ENCODE measurements at regions not wholly inside any gene's neighbourhood (a gene's known extent, or its start where the extent isn't known, plus 50 kb on each side); places are given as distances from the start of the nearest gene placed in this dataset.

- DNase-seq (ENCODE audit: low read depth in 2 of 2): no peak
Measured at GRCh38 chr15:68871507-68871906, 50.8 kb upstream of the ANP32A start.

DNA sequence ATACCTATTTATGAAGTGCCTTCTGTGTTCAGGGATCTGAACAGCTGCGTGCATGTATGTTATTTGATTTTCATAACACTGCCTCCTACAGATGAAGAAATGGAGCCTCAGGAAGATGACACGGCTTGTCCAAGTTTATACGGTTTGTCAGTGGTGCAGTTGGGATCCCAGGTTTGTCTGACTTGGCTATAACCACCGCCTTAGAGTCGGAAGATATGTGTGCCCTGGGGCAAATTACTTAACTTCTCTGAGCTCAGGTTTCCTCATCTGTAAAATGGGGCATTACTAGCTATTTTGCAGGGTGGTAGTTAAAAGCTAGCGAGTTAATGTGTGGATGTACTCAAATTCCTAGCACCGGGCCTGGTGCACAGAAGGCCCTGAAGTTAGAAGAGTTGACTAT is 54.1 kb upstream of the ANP32A start:
- DNase-seq (ENCODE audit: low read depth in 2 of 2): no peak

DNA sequence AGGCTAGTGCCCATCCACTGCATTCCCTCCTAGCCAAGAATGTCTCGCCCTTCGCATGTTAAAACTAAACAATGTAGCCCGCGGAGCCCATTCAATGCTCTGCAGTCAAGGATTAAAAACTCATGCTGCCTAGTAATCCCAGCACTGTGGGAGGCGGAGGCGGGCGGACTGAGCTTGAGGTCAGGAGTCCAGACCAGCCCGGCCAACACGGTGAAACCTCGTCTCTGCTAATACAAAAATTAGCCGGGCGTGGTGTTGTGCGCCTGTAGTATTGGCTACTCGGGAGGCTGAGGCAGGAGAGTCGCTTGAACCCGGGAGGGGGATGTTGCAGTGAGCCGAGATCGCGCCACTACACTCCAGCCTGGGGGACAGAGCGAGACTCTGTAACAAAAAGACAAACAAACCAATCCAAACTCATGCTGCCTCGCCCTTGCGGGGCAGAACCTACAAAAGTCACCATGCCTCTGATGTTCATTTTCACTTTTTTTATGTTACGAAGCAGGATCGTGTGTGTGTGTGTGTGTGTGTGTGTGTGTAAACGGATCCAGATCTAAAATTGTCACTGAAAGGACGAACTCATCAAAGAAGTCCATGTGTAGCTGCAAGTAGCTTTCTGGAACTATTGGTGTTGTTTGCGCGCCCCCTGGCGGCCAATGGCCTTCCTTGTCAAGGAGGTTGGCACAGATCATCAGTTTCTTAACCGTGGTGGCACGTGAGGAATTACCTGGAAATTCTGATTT is 54.8 kb upstream of the SPESP1 start:
- peak; percentile 93 to 95 for DNase-seq (ENCODE audit: low read depth in 2 of 2)

DNA sequence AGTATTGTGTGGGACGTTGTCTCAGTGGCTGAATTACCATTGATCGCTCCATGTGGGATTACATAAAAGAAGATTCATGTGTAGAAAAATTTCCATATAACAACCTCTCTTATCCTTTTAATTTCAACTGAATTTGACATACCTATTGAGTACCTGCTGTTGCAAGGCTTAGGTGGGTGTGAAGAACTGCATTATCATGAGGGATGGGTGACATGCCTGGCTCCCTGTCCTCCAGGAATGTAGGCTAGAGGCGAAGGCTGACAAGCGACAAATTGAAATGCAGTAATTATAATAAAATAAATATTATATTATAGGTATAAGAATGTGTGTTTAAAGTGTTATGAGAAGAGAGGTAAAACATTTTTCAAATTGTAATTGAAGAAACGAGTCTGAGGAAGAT is 52.7 kb upstream of the SPESP1 start:
- DNase-seq (ENCODE audit: low read depth in 2 of 2): no peak

- DNase-seq (ENCODE audit: low read depth in 2 of 2): no peak
Measured at GRCh38 chr15:68880382-68880781, 49.9 kb upstream of the SPESP1 start.
